ENCODE measurements at regions not wholly inside any gene's neighbourhood (a gene's known extent, or its start where the extent isn't known, plus 50 kb on each side); places are given as distances from the start of the nearest gene placed in this dataset.
"Not testable (repeated sequence)": the region's sequence is repeated elsewhere in the genome, so short reads cannot be mapped to it uniquely, and the experiment has no call there.

- TF ChIP-seq CTCF (IDR thresholded peaks at IDR 0.05; ENCODE audit: borderline replicate concordance, control extremely low read depth, extremely low read depth, insufficient read depth, missing control alignments) = no peak
- no peak for DNase-seq (ENCODE audit: low spot score)
- in situ Hi-C loops (cut with MboI; ENCODE audit: low sequenced_read_pairs, unreplicated experiment) = no loop called here
These were observed 1638.7 kb upstream of the SEL1L start for GRCh38 chr14:83172363-83172762.

- TF ChIP-seq CTCF (IDR thresholded peaks at IDR 0.05; ENCODE audit: borderline replicate concordance, control extremely low read depth, extremely low read depth, insufficient read depth, missing control alignments) = no peak
- in situ Hi-C loops (cut with MboI; ENCODE audit: low sequenced_read_pairs, unreplicated experiment) = no loop called here
- no peak for DNase-seq (ENCODE audit: low spot score)
These were observed 1640.0 kb upstream of the SEL1L start for GRCh38 chr14:83173687-83174086.

- DNase-seq (ENCODE audit: low spot score) = no peak
- no peak for TF ChIP-seq CTCF (IDR thresholded peaks at IDR 0.05; ENCODE audit: borderline replicate concordance, control extremely low read depth, extremely low read depth, insufficient read depth, missing control alignments)
These were observed 1650.9 kb upstream of the SEL1L start for GRCh38 chr14:83184531-83184930.

GRCh38 chr14:83188311-83188710 is 1654.7 kb upstream of the SEL1L start:
- in situ Hi-C loops (cut with MboI; ENCODE audit: low sequenced_read_pairs, unreplicated experiment); DNase-seq (ENCODE audit: low spot score): not testable (repeated sequence)

More at GRCh38 chr14:83184531-83184930, 1650.9 kb upstream of the SEL1L start:
- in situ Hi-C loops (cut with MboI; ENCODE audit: low sequenced_read_pairs, unreplicated experiment) = no loop called here

GRCh38 chr14:83196236-83196635 is 1662.6 kb upstream of the SEL1L start:
- in situ Hi-C loops (cut with MboI; ENCODE audit: low sequenced_read_pairs, unreplicated experiment) = no loop called here
- DNase-seq (ENCODE audit: low spot score) = no peak
- no peak for TF ChIP-seq CTCF (IDR thresholded peaks at IDR 0.05; ENCODE audit: borderline replicate concordance, control extremely low read depth, extremely low read depth, insufficient read depth, missing control alignments)

GRCh38 chr14:83197271-83197670 is 1663.6 kb upstream of the SEL1L start:
- TF ChIP-seq CTCF (IDR thresholded peaks at IDR 0.05; ENCODE audit: borderline replicate concordance, control extremely low read depth, extremely low read depth, insufficient read depth, missing control alignments) = no peak
- in situ Hi-C loops (cut with MboI; ENCODE audit: low sequenced_read_pairs, unreplicated experiment) = no loop called here
- no peak for DNase-seq (ENCODE audit: low spot score)

GRCh38 chr14:83207550-83207949 is 1673.9 kb upstream of the SEL1L start:
- DNase-seq (ENCODE audit: low spot score) = no peak

More at GRCh38 chr14:83207550-83207949, 1673.9 kb upstream of the SEL1L start:
- TF ChIP-seq CTCF (IDR thresholded peaks at IDR 0.05; ENCODE audit: borderline replicate concordance, control extremely low read depth, extremely low read depth, insufficient read depth, missing control alignments) = no peak
- in situ Hi-C loops (cut with MboI; ENCODE audit: low sequenced_read_pairs, unreplicated experiment) = no loop called here

All from GM13976 (cell line).